ENCODE measurements at regions not wholly inside any gene's neighbourhood (a gene's known extent, or its start where the extent isn't known, plus 50 kb on each side); places are given as distances from the start of the nearest gene placed in this dataset.

- no peak for TF ChIP-seq CTCF (conservative IDR thresholded peaks at IDR 0.05; ENCODE audit: low read length)
- no peak for TF ChIP-seq EZH2phosphoT487 (IDR thresholded peaks at IDR 0.05; ENCODE audit: borderline replicate concordance)
Measured at GRCh38 chr7:82699773-82700186, 256.2 kb upstream of the CACNA2D1 start.
